MM.1S (cell line): ENCODE measurements at regions not wholly inside any gene's neighbourhood (a gene's known extent, or its start where the extent isn't known, plus 50 kb on each side); places are given as distances from the start of the nearest gene placed in this dataset.

ENCODE experiments used
- DNase-seq: peaks from one replicate; pipeline ENCODE4 v3.0.0-alpha.2; 2015
- H2AFZ ChIP-seq: fragments of 300-600 bp; sonication (generic); 2 replicates; pipeline ENCODE4 v1.6.0; 2016; ENCODE audit warnings: antibody characterized with exemption, low read length
- H3F3A ChIP-seq: fragments of 300-600 bp; sonication (generic); 2 replicates; pipeline ENCODE4 v1.6.1; 2016; ENCODE audit warnings: mild to moderate bottlenecking, antibody characterized with exemption, low read length, moderate library complexity, mixed read lengths; ENCODE audit not compliant: insufficient read depth
- H3K27ac ChIP-seq: fragments of 300-600 bp; sonication (generic); 2 replicates; pipeline ENCODE4 v1.5.1; 2016; ENCODE audit warnings: mild to moderate bottlenecking, low read length
- H3K27me3 ChIP-seq: fragments of 300-600 bp; sonication (generic); replicated peaks from 2 replicates; pipeline ENCODE4 v1.6.0; 2016; ENCODE audit warnings: low read length; ENCODE audit not compliant: insufficient read depth
- H3K36me3 ChIP-seq: fragments of 300-600 bp; sonication (generic); replicated peaks from 2 replicates; pipeline ENCODE4 v1.6.1; 2016; ENCODE audit warnings: mild to moderate bottlenecking, low read length, mixed read lengths; ENCODE audit not compliant: insufficient read depth
- H3K4me1 ChIP-seq: fragments of 300-600 bp; sonication (generic); 2 replicates; pipeline ENCODE4 v1.6.1; 2016; ENCODE audit warnings: low read length, mixed read lengths
- H3K4me2 ChIP-seq: fragments of 300-600 bp; sonication (generic); 2 replicates; pipeline ENCODE4 v1.6.0; 2016; ENCODE audit warnings: low read depth, low read length
- H3K4me3 ChIP-seq: fragments of 300-600 bp; sonication (generic); 2 replicates; pipeline ENCODE4 v1.5.1; 2016; ENCODE audit warnings: low read length, mixed read lengths
- H3K79me2 ChIP-seq: fragments of 300-600 bp; sonication (generic); 2 replicates; pipeline ENCODE4 v1.6.1; 2016; ENCODE audit warnings: mixed run types, low read length, mixed read lengths
- H3K9ac ChIP-seq: fragments of 300-600 bp; sonication (generic); 2 replicates; pipeline ENCODE4 v1.6.1; 2016; ENCODE audit warnings: low read length, mixed read lengths
- H3K9me2 ChIP-seq: fragments of 300-600 bp; sonication (generic); replicated peaks from 2 replicates; pipeline ENCODE4 v1.6.1; 2016; ENCODE audit warnings: mild to moderate bottlenecking, low read length, mixed read lengths; ENCODE audit not compliant: insufficient read depth
- H3K9me3 ChIP-seq: fragments of 300-600 bp; sonication (generic); replicated peaks from 2 replicates; pipeline ENCODE4 v1.6.1; 2016; ENCODE audit warnings: mild to moderate bottlenecking, low read length, mixed read lengths; ENCODE audit not compliant: insufficient read depth
- H4K20me1 ChIP-seq: fragments of 300-600 bp; sonication (generic); 2 replicates; pipeline ENCODE4 v1.6.1; 2016; ENCODE audit warnings: mild to moderate bottlenecking, low read length, moderate library complexity, mixed read lengths; ENCODE audit not compliant: insufficient read depth
- EZH2 ChIP-seq: fragments of 300-600 bp; sonication (generic); optimal IDR thresholded peaks from 2 replicates; pipeline ENCODE3; 2017; ENCODE audit warnings: low read depth, mild to moderate bottlenecking, antibody characterized with exemption, low read length, mixed read lengths
- EZH2phosphoT487 ChIP-seq: fragments of 300-600 bp; sonication (generic); IDR thresholded peaks from 2 replicates; pipeline ENCODE4 v1.6.1; 2018; ENCODE audit warnings: antibody characterized with exemption, low read length
- TF ChIP-seq, protein P1 (sequence below): fragments of 300-600 bp; sonication (generic); IDR thresholded peaks from 2 replicates; pipeline ENCODE4 v1.5.1; 2016; ENCODE audit warnings: antibody characterized with exemption, low read length, mixed read lengths

DNA sequence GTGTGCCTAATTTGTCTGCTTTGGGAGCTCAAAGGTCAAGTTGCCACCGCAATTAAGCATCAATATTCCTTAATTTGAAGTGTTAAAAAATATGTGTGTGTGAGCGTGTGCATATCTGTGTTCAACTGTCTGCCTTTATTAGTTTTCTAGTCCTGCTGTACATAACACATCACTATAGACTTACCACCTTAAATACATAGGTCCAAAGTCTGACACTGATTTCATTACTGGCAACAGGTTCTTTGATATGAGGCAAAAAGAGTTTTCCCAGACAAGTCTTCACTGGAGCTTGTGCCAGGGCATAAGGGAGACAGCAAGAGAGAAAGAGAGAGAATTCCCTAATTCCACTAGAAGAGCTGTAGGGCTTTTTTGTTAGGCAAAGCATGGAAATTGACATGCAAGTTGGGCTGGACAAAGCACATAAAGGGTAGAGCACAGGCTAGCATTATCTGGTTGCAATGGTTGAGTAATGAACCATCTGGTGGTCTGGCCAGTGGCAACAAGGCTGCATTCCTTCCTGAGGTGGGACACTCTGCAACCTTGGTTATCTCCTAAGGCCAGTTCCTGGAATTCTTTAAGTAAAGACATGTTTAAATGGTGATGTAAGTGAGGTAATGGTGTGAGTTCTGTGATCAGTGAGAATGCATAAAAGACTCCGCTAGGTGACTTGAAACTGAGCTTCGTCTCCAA is 457.2 kb upstream of the ADAMTS5 start:
- Histone ChIP-seq H3F3A (no peaks in the 10 kb centered on the region), H3K9ac (no peak overlapping the region), H3K4me3 (no peak overlapping the region), H3K36me3 (no peaks in the 10 kb centered on the region), H3K9me3 (no peaks in the 10 kb centered on the region), H2AFZ (no peak overlapping the region), H4K20me1 (no peaks in the 10 kb centered on the region), H3K27ac (no peak overlapping the region), H3K4me2 (no peak overlapping the region), H3K4me1 (no peaks in the 10 kb centered on the region), H3K9me2 (no peaks in the 10 kb centered on the region), H3K79me2 (no peaks in the 10 kb centered on the region), H3K27me3 (no peaks in the 10 kb centered on the region)
- TF ChIP-seq EZH2, result no peak
- no peak for TF ChIP-seq EZH2phosphoT487
- TF ChIP-seq, protein P1, sequence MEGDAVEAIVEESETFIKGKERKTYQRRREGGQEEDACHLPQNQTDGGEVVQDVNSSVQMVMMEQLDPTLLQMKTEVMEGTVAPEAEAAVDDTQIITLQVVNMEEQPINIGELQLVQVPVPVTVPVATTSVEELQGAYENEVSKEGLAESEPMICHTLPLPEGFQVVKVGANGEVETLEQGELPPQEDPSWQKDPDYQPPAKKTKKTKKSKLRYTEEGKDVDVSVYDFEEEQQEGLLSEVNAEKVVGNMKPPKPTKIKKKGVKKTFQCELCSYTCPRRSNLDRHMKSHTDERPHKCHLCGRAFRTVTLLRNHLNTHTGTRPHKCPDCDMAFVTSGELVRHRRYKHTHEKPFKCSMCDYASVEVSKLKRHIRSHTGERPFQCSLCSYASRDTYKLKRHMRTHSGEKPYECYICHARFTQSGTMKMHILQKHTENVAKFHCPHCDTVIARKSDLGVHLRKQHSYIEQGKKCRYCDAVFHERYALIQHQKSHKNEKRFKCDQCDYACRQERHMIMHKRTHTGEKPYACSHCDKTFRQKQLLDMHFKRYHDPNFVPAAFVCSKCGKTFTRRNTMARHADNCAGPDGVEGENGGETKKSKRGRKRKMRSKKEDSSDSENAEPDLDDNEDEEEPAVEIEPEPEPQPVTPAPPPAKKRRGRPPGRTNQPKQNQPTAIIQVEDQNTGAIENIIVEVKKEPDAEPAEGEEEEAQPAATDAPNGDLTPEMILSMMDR, result no peak
- DNase-seq, result no peak

DNA sequence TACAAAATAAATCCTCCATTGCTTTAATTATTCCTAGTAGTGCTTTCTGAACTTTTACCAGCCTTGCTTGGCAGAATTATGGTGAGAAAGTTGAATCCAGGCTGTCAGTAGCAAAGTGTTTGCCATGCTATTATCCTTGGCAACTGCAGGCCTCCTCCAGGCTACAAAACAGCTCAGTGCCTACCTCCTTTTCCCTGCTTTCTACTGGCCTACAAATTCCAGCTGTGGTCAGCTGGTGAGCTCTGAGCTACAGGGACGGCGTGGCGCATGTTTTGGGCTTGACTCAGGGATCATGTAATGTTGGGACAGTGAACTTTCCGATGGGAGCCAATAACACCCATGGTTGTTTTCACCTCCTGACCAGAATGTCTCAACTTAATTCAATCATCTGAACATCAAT is 456.1 kb upstream of the ADAMTS5 start:
- Histone ChIP-seq H4K20me1 (no peaks in the 10 kb centered on the region), H3K4me3 (no peak overlapping the region), H3K9ac (no peak overlapping the region), H3K27me3 (no peaks in the 10 kb centered on the region), H3F3A (no peaks in the 10 kb centered on the region), H3K9me3 (no peaks in the 10 kb centered on the region; the same call in 1 of the 2 replicates), H3K4me2 (no peak overlapping the region), H3K27ac (no peak overlapping the region), H3K79me2 (no peaks in the 10 kb centered on the region), H3K9me2 (no peaks in the 10 kb centered on the region), H3K36me3 (no peaks in the 10 kb centered on the region), H2AFZ (no peak overlapping the region), H3K4me1 (no peaks in the 10 kb centered on the region)
- DNase-seq, result no peak
- TF ChIP-seq, protein P1, result no peak
- TF ChIP-seq EZH2 (no peak), EZH2phosphoT487 (no peak)

DNA sequence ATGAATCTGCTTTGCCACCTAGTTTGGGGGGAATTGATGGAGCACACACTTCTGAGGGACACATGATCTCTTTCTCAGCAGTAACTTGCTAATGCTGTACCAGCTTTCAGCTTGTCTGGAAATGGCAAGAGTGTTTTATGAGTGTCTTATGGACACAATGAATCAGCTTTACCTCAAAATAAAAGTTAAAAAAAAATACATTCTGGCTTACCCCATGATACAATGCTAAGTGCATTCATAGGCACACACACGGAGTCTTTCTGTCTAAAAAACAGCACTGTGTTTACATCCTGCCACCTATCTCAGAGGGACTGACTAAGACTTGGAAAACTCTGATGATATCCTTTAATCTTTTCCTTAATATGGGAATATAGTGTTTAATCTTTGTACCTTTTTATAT is 455.5 kb upstream of the ADAMTS5 start:
- Histone ChIP-seq H3K79me2 (no peaks in the 10 kb centered on the region), H4K20me1 (no peaks in the 10 kb centered on the region), H3K27me3 (no peaks in the 10 kb centered on the region), H3K9me2 (no peaks in the 10 kb centered on the region; the same call in 1 of the 2 replicates), H2AFZ (no peak overlapping the region), H3K4me2 (no peak overlapping the region), H3K4me3 (no peak overlapping the region), H3K9me3 (no peaks in the 10 kb centered on the region; the same call in 1 of the 2 replicates), H3F3A (no peaks in the 10 kb centered on the region), H3K36me3 (no peaks in the 10 kb centered on the region), H3K9ac (no peak overlapping the region), H3K27ac (no peak overlapping the region), H3K4me1 (no peaks in the 10 kb centered on the region)
- DNase-seq, result no peak
- TF ChIP-seq EZH2phosphoT487, result no peak
- no peak for TF ChIP-seq EZH2
- TF ChIP-seq, protein P1, result no peak
